SU-DHL-6 (cell line): ENCODE measurements at regions not wholly inside any gene's neighbourhood (a gene's known extent, or its start where the extent isn't known, plus 50 kb on each side); places are given as distances from the start of the nearest gene placed in this dataset.

Experiments used
- H2AFZ ChIP-seq: fragments of 200-600 bp; sonication (generic); 2 replicates; pipeline ENCODE4 v1.6.1; 2014; ENCODE audit warnings: low read depth, mild to moderate bottlenecking, moderate library complexity, mixed read lengths, antibody characterized with exemption, low read length; ENCODE audit not compliant: severe bottlenecking
- H3F3A ChIP-seq: fragments of 200-600 bp; shearing (Covaris generic); 2 replicates; pipeline ENCODE4 v1.6.0; 2016; ENCODE audit warnings: antibody characterized with exemption, mild to moderate bottlenecking; ENCODE audit not compliant: insufficient read depth
- H3K27ac ChIP-seq: fragments of 200-600 bp; sonication (generic); 2 replicates; pipeline ENCODE4 v1.5.1; 2016; ENCODE audit warnings: low read depth, mild to moderate bottlenecking, low read length, moderate library complexity, mixed read lengths
- H3K27me3 ChIP-seq: fragments of 200-600 bp; sonication (generic), shearing (Covaris generic); 2 replicates; pipeline ENCODE4 v1.6.0; 2014; ENCODE audit warnings: mild to moderate bottlenecking, low read length
- H3K36me3 ChIP-seq: fragments of 200-600 bp; sonication (generic); 2 replicates; pipeline ENCODE4 v1.6.1; 2014; ENCODE audit warnings: mild to moderate bottlenecking, low read length, mixed read lengths
- H3K4me2 ChIP-seq: fragments of 300-600, 200-600 bp; shearing (Covaris generic), sonication (generic); 2 replicates; pipeline ENCODE4 v1.6.0; 2014; ENCODE audit warnings: low read length, low read depth, mild to moderate bottlenecking; ENCODE audit not compliant: poor library complexity, severe bottlenecking
- H3K4me3 ChIP-seq: fragments of 200-600 bp; sonication (generic); 2 replicates; pipeline ENCODE4 v1.5.1; 2014; ENCODE audit warnings: antibody characterized with exemption, low read length, mild to moderate bottlenecking, mixed read lengths; ENCODE audit not compliant: insufficient read depth, poor library complexity, severe bottlenecking
- H3K79me2 ChIP-seq: fragments of 200-600 bp; sonication (generic); 2 replicates; pipeline ENCODE4 v1.6.1; 2014; ENCODE audit warnings: mild to moderate bottlenecking, low read length, moderate library complexity; ENCODE audit not compliant: insufficient read depth
- H3K9ac ChIP-seq: fragments of 200-600 bp; sonication (generic); 2 replicates; pipeline ENCODE4 v1.7.0; 2014; ENCODE audit warnings: mild to moderate bottlenecking, low read length
- H3K9me2 ChIP-seq: fragments of 200-600 bp; sonication (generic); replicated peaks from 2 replicates; pipeline ENCODE4 v1.6.1; 2014; ENCODE audit warnings: low read length; ENCODE audit not compliant: insufficient read depth
- H3K9me3 ChIP-seq: fragments of 200-600 bp; sonication (generic); 2 replicates; pipeline ENCODE4 v1.6.1; 2014; ENCODE audit warnings: low read length, mixed read lengths; ENCODE audit not compliant: insufficient read depth
- H4K20me1 ChIP-seq: fragments of 200-600 bp; sonication (generic); 2 replicates; pipeline ENCODE4 v1.6.1; 2014; ENCODE audit warnings: low read depth, mild to moderate bottlenecking, antibody characterized with exemption, low read length, moderate library complexity, mixed read lengths
- CTCF ChIP-seq: fragments of 200-600 bp; sonication (generic); IDR thresholded peaks from one replicate; pipeline ENCODE4 v1.5.1; 2017; ENCODE audit warnings: antibody characterized with exemption, mild to moderate bottlenecking, low read length, moderate library complexity; ENCODE audit not compliant: insufficient read depth, poor library complexity, severe bottlenecking
- EZH2phosphoT487 ChIP-seq: fragments of 200-600 bp; sonication (generic), shearing (Covaris generic); conservative IDR thresholded peaks from 2 replicates; pipeline ENCODE4 v1.6.1; 2018; ENCODE audit warnings: mild to moderate bottlenecking, antibody characterized with exemption, low read length, moderate library complexity, mixed read lengths

GRCh38 chr20:11484479-11484878 lies 433.2 kb upstream of the BTBD3 start:
- no peak overlapping the region for H3K27ac ChIP-seq
- H3K4me3 ChIP-seq = no peak overlapping the region
- no peaks in the 10 kb centered on the region for H3K27me3 ChIP-seq
- no peaks in the 10 kb centered on the region for H3K9me2 ChIP-seq
- H3K4me2 ChIP-seq = no peak overlapping the region
- no peak for TF ChIP-seq CTCF
- no peak for TF ChIP-seq EZH2phosphoT487
- H3K79me2 ChIP-seq = no peaks in the 10 kb centered on the region
- H3F3A ChIP-seq = no peaks in the 10 kb centered on the region
- H3K9me3 ChIP-seq = no peaks in the 10 kb centered on the region
- H2AFZ ChIP-seq = no peak overlapping the region
- H4K20me1 ChIP-seq = no peaks in the 10 kb centered on the region
- no peaks in the 10 kb centered on the region for H3K36me3 ChIP-seq
- no peak overlapping the region for H3K9ac ChIP-seq

GRCh38 chr20:11492386-11492785 lies 425.3 kb upstream of the BTBD3 start:
- Histone ChIP-seq H3F3A (no peaks in the 10 kb centered on the region), H3K9me2 (no peaks in the 10 kb centered on the region), H3K9me3 (no peaks in the 10 kb centered on the region), H3K27me3 (no peaks in the 10 kb centered on the region), H4K20me1 (no peaks in the 10 kb centered on the region), H3K36me3 (no peaks in the 10 kb centered on the region), H3K27ac (no peak overlapping the region), H3K4me2 (no peak overlapping the region), H3K79me2 (no peaks in the 10 kb centered on the region), H3K4me3 (no peak overlapping the region), H2AFZ (no peak overlapping the region), H3K9ac (no peak overlapping the region)
- no peak for TF ChIP-seq CTCF
- TF ChIP-seq EZH2phosphoT487 = no peak

GRCh38 chr20:11492846-11493245 lies 424.8 kb upstream of the BTBD3 start:
- Histone ChIP-seq H3K9ac (no peak overlapping the region), H3K36me3 (no peaks in the 10 kb centered on the region), H3K79me2 (no peaks in the 10 kb centered on the region), H3F3A (no peaks in the 10 kb centered on the region), H3K27me3 (no peaks in the 10 kb centered on the region), H3K4me3 (no peak overlapping the region), H3K9me2 (no peaks in the 10 kb centered on the region), H3K27ac (no peak overlapping the region), H3K9me3 (no peaks in the 10 kb centered on the region), H2AFZ (no peak overlapping the region), H3K4me2 (no peak overlapping the region), H4K20me1 (no peaks in the 10 kb centered on the region)
- TF ChIP-seq CTCF (no peak), EZH2phosphoT487 (no peak)

- no peaks in the 10 kb centered on the region for H3F3A ChIP-seq
- H3K4me3 ChIP-seq = no peak overlapping the region
- no peak overlapping the region for H3K9ac ChIP-seq
- no peak overlapping the region for H3K27ac ChIP-seq
- H2AFZ ChIP-seq = no peak overlapping the region
- TF ChIP-seq EZH2phosphoT487 (no peak), CTCF (no peak)
- H3K4me2 ChIP-seq = no peak overlapping the region
- H3K79me2 ChIP-seq = no peaks in the 10 kb centered on the region
- no peaks in the 10 kb centered on the region for H3K27me3 ChIP-seq
- H3K9me3 ChIP-seq = no peaks in the 10 kb centered on the region
- no peaks in the 10 kb centered on the region for H3K9me2 ChIP-seq
- H4K20me1 ChIP-seq = no peaks in the 10 kb centered on the region
- no peaks in the 10 kb centered on the region for H3K36me3 ChIP-seq
Observed at GRCh38 chr20:11496380-11496779, 421.3 kb upstream of the BTBD3 start.
